IMR-90 (cell line): ENCODE measurements at regions not wholly inside any gene's neighbourhood (a gene's known extent, or its start where the extent isn't known, plus 50 kb on each side); places are given as distances from the start of the nearest gene placed in this dataset.

Source experiments
- ATAC-seq: fragments of 200-7000 bp; cut with Tn5 transposase; 2 replicates; pipeline ENCODE4 v1.9.1; 2020; ENCODE audit warnings: low read depth, mild to moderate bottlenecking, moderate library complexity
- BruUV-seq: library from RNA; stranded (reverse); fragments of 400-500 nt; replicated peaks from 2 replicates; lab custom pipeline; 2021; lab: Mats Ljungman, UMichigan
- CTCF ChIA-PET: fragments of 300-600 bp; formaldehyde crosslinking; extraction: SDS; loops from one replicate; lab custom pipeline; 2021; ENCODE audit warnings: antibody characterized with exemption; lab: Yijun Ruan, JAX
- POLR2A ChIA-PET: fragments of 300-600 bp; sonication (Branson Sonifier 250); formaldehyde crosslinking; loops from one replicate; lab custom pipeline; 2022; ENCODE audit warnings: antibody characterized with exemption; ENCODE audit not compliant: unreplicated experiment; lab: Charles Lee
- DNase-seq: peaks from one replicate; pipeline ENCODE4 v3.0.0; 2013
- H2AFZ ChIP-seq: replicated peaks from 2 replicates; pipeline ENCODE3; 2013; ENCODE audit warnings: low read length, mild to moderate bottlenecking; ENCODE audit not compliant: poor library complexity
- H2AK5ac ChIP-seq: 2 replicates; pipeline ENCODE4 v1.6.1; 2013; ENCODE audit warnings: low read depth, low read length, inconsistent platforms
- H2AK9ac ChIP-seq: replicated peaks from 2 replicates; pipeline ENCODE3; 2013; ENCODE audit warnings: mild to moderate bottlenecking, low read depth, low read length, moderate library complexity; ENCODE audit not compliant: poor library complexity
- H2BK120ac ChIP-seq: 2 replicates; pipeline ENCODE4 v1.6.1; 2013; ENCODE audit warnings: low read depth, low read length, inconsistent platforms
- H2BK15ac ChIP-seq: 3 replicates; pipeline ENCODE4 v1.6.1; 2013; ENCODE audit warnings: low read depth, low read length, inconsistent platforms
- H2BK20ac ChIP-seq: 2 replicates; pipeline ENCODE4 v1.6.1; 2013; ENCODE audit warnings: low read depth, mild to moderate bottlenecking, inconsistent platforms, low read length, moderate library complexity
- H2BK5ac ChIP-seq: 2 replicates; pipeline ENCODE4 v1.6.1; 2013; ENCODE audit warnings: mild to moderate bottlenecking, low read depth, low read length, inconsistent platforms; ENCODE audit not compliant: poor library complexity, severe bottlenecking
- H3K14ac ChIP-seq: replicated peaks from 2 replicates; pipeline ENCODE4 v1.6.1; 2013; ENCODE audit warnings: low read depth, low read length, inconsistent platforms
- H3K18ac ChIP-seq: 2 replicates; pipeline ENCODE4 v1.6.1; 2013; ENCODE audit warnings: low read depth, low read length, control low read depth
- H3K23ac ChIP-seq: 2 replicates; pipeline ENCODE4 v1.6.1; 2013; ENCODE audit warnings: low read depth, low read length, inconsistent platforms
- H3K27ac ChIP-seq: 2 replicates; pipeline ENCODE4 v1.5.1; 2013; ENCODE audit warnings: mild to moderate bottlenecking, control low read depth, low read length; ENCODE audit not compliant: insufficient read depth
- H3K27me3 ChIP-seq: 2 replicates; pipeline ENCODE4 v1.6.1; 2013; ENCODE audit warnings: low read length; ENCODE audit not compliant: control insufficient read depth, insufficient read depth
- H3K36me3 ChIP-seq: 2 replicates; pipeline ENCODE4 v1.6.1; 2013; ENCODE audit warnings: low read length, mixed read lengths; ENCODE audit not compliant: control insufficient read depth, insufficient read depth
- H3K4ac ChIP-seq: 2 replicates; pipeline ENCODE4 v1.6.1; 2013; ENCODE audit warnings: low read depth, low read length, inconsistent platforms
- H3K4me1 ChIP-seq: 2 replicates; pipeline ENCODE4 v1.6.1; 2013; ENCODE audit warnings: low read length, mixed read lengths; ENCODE audit not compliant: control insufficient read depth, insufficient read depth
- H3K4me2 ChIP-seq: 2 replicates; pipeline ENCODE4 v1.6.1; 2013; ENCODE audit warnings: low read depth, mild to moderate bottlenecking, control low read depth, low read length, moderate library complexity
- H3K4me3 ChIP-seq: 2 replicates; pipeline ENCODE4 v1.5.1; 2013; ENCODE audit warnings: low read depth, mild to moderate bottlenecking, control low read depth, low read length, moderate library complexity; ENCODE audit not compliant: insufficient read depth
- H3K56ac ChIP-seq: 2 replicates; pipeline ENCODE4 v1.6.1; 2013; ENCODE audit warnings: low read length, inconsistent platforms; ENCODE audit not compliant: insufficient read depth; ENCODE audit errors: extremely low read depth
- H3K79me1 ChIP-seq, 2 experiments: 2 replicates each; pipeline ENCODE4 v1.6.1; 2013; ENCODE audit warnings: low read length in 2 of 2, inconsistent platforms in 1 of 2, low read depth in 1 of 2
- H3K9ac ChIP-seq: 2 replicates; pipeline ENCODE4 v1.6.1; 2013; ENCODE audit warnings: low read depth, low read length, control low read depth
- H3K9me1 ChIP-seq: 2 replicates; pipeline ENCODE4 v1.6.1; 2013; ENCODE audit warnings: low read length, inconsistent platforms; ENCODE audit not compliant: insufficient read depth
- H3K9me3 ChIP-seq: 2 replicates; pipeline ENCODE4 v1.6.1; 2013; ENCODE audit warnings: low read length; ENCODE audit not compliant: control insufficient read depth, insufficient read depth
- H4K20me1 ChIP-seq: 2 replicates; pipeline ENCODE4 v1.6.1; 2013; ENCODE audit warnings: low read length, inconsistent platforms; ENCODE audit not compliant: insufficient read depth
- H4K5ac ChIP-seq: 2 replicates; pipeline ENCODE4 v1.6.1; 2013; ENCODE audit warnings: mild to moderate bottlenecking, low read depth, low read length, control low read depth
- H4K8ac ChIP-seq, 2 experiments: 2 replicates each; pipeline ENCODE4 v1.6.1; 2013; ENCODE audit warnings: low read depth in 2 of 2, low read length in 2 of 2, control low read depth in 1 of 2, inconsistent platforms in 1 of 2
- H4K91ac ChIP-seq: 2 replicates; pipeline ENCODE4 v1.6.1; 2013; ENCODE audit warnings: low read depth, low read length, inconsistent platforms; ENCODE audit not compliant: insufficient read depth
- BHLHE40 ChIP-seq: fragments of 150-350 bp; IDR thresholded peaks from 2 replicates; pipeline ENCODE4 v1.6.1; 2016; ENCODE audit warnings: mild to moderate bottlenecking, low read depth, low read length
- FOS ChIP-seq: fragments of 150-350 bp; IDR thresholded peaks from 2 replicates; pipeline ENCODE4 v1.6.1; 2016; ENCODE audit warnings: low read depth, low read length
- MAZ ChIP-seq: IDR thresholded peaks from 2 replicates; pipeline ENCODE4 v1.6.1; 2012; ENCODE audit warnings: low read depth, mild to moderate bottlenecking, low read length, improper control_type of control experiment, moderate library complexity, borderline replicate concordance
- POLR2A ChIP-seq: IDR thresholded peaks from 2 replicates; pipeline ENCODE4 v1.6.1; 2012; ENCODE audit warnings: mild to moderate bottlenecking, low read depth, low read length
- RAD21 ChIP-seq: IDR thresholded peaks from 2 replicates; pipeline ENCODE4 v1.6.1; 2012; ENCODE audit warnings: low read length, improper control_type of control experiment
- SMC3 ChIP-seq: fragments of 150-350 bp; IDR thresholded peaks from 2 replicates; pipeline ENCODE4 v1.6.1; 2016; ENCODE audit warnings: low read depth, mild to moderate bottlenecking, antibody characterized with exemption, low read length, moderate library complexity
- USF2 ChIP-seq: fragments of 150-350 bp; IDR thresholded peaks from 2 replicates; pipeline ENCODE4 v1.6.1; 2017; ENCODE audit warnings: mild to moderate bottlenecking, antibody characterized with exemption, low read length, low read depth
- WGBS, 2 experiments: methylation state at CpG; one replicate each; pipeline versions ENCODE4 v1.1.5 to v1.1.7; 2013; ENCODE audit warnings: missing lambda C conversion rate in 2 of 2; ENCODE audit not compliant: insufficient read length in 1 of 2; ENCODE audit errors: extremely low coverage in 2 of 2; 5-methylcytosine and 5-hydroxymethylcytosine counted together
- dilution Hi-C: fragments of 300-500 bp; cut with HindIII; formaldehyde crosslinking; loops from one replicate; pipeline ENCODE4 v1.14.3; 2018; ENCODE audit warnings: low sequenced_read_pairs; ENCODE audit not compliant: unreplicated experiment
- in situ Hi-C: fragments of 300-500 bp; cut with MboI; formaldehyde crosslinking; loops from 3 replicates; pipeline ENCODE4 v1.14.3; 2019; ENCODE audit warnings: low sequenced_read_pairs, inconsistent platforms, mixed read lengths
- intact Hi-C: fragments of 100-400 bp; cut with micrococcal nuclease; formaldehyde crosslinking; loops from 2 replicates; pipeline ENCODE4 v1.10.0; 2022

GRCh38 chr6:26276841-26277648 lies 88.0 kb upstream of the BTN3A2 start:
- no peak overlapping the region for H3K56ac ChIP-seq
- in situ Hi-C loops (loop anchor here (25.0 kb wide), 1 partner anchor 860 kb away; a partner anchor contains a TSS), dilution Hi-C loops (no loop called here), intact Hi-C loops (no loop called here)
- ChIA-PET POLR2A (no interaction called here), CTCF (no interaction called here)
- H4K20me1 ChIP-seq, result peaks cover 3% of the 10 kb centered on the region; the same call in 1 of the 2 replicates
- no peak overlapping the region for H3K4ac ChIP-seq
- H3K79me1 ChIP-seq, result no peaks in the 10 kb centered on the region
- H3K9me1 ChIP-seq, result no peaks in the 10 kb centered on the region
- H4K5ac ChIP-seq, result no peak overlapping the region
- DNase-seq, result no peak
- no peak overlapping the region for H3K18ac ChIP-seq
- H3K36me3 ChIP-seq, result no peaks in the 10 kb centered on the region
- no peak overlapping the region for H2AFZ ChIP-seq
- no peak overlapping the region for H2BK15ac ChIP-seq
- no CpG with 5 or more reads among the region's 6 CpGs for WGBS, 2 experiments
- no peak overlapping the region for H4K8ac ChIP-seq
- H3K27ac ChIP-seq, result no peak overlapping the region
- ATAC-seq, result no peak
- no peak overlapping the region for H2BK120ac ChIP-seq
- H2BK20ac ChIP-seq, result no peak overlapping the region
- no peak overlapping the region for H3K9ac ChIP-seq
- H3K27me3 ChIP-seq, result no peaks in the 10 kb centered on the region
- no peak overlapping the region for H3K23ac ChIP-seq
- no peak overlapping the region for H2AK9ac ChIP-seq
- H2AK5ac ChIP-seq, result no peak overlapping the region
- no TSS peak for BruUV-seq
- no peak overlapping the region for H3K4me3 ChIP-seq
- H3K4me1 ChIP-seq, result peaks cover 3% of the 10 kb centered on the region
- H4K91ac ChIP-seq, result no peak overlapping the region
- H3K14ac ChIP-seq, result no peak overlapping the region
- no peak overlapping the region for H3K4me2 ChIP-seq
- no peak for TF ChIP-seq SMC3
- TF ChIP-seq USF2, result no peak
- TF ChIP-seq MAZ, result no peak
- TF ChIP-seq POLR2A, result no peak
- TF ChIP-seq FOS, result no peak
- no peak for TF ChIP-seq RAD21
- TF ChIP-seq BHLHE40, result no peak
- no peak overlapping the region for H2BK5ac ChIP-seq
- H3K9me3 ChIP-seq, result no peaks in the 10 kb centered on the region
